GM18498 (cell line): ENCODE measurements at regions not wholly inside any gene's neighbourhood (a gene's known extent, or its start where the extent isn't known, plus 50 kb on each side); places are given as distances from the start of the nearest gene placed in this dataset.

Source experiments
- ATAC-seq: cut with Tn5 transposase; IDR thresholded peaks from one replicate; pipeline ENCODE4 v1.9.1; 2021; ENCODE audit warnings: mild to moderate bottlenecking, moderate library complexity; ENCODE audit not compliant: unreplicated experiment

DNA sequence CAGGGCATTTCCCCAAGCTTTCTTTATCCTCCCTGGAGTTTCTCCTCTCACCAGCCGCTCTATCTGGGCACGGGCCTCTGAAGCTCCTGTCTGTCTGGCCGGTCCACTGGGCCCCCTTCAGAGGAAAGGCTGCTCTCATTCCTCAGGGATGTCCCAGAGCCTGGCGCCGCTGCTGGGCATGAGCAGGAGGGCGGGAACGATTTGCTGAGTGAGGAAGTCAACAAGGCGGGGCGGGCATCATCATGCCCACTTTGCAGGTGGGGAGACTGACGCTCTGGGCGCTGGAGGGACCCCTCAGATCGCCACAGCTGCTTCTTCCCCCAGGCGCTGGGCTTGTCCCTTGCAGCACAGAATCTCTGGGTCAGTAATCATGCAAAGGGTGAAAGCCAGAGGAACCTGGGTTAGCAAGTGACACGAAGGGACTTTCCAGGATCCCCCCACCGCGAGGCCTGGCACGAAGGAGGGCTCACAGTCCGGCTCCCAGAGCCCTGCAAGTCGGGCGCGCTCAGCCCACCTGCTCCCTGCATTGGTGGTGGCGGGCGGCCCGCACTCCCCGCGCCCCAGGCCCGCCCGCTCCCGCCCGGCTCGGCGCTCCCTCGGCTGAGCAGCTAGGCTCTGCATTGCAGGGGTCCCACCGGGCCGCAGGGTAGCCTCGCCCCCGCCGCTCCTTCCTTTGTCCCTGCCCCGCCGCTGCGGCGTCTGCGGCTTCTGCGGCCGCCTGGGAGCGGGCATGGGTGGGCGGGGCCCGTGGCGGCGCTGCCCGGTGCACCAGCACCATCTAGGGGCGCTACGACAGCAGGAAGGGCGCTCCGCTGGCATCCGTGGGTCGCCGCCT lies 157.8 kb downstream of the CYRIA start:
- ATAC-seq = no peak

DNA sequence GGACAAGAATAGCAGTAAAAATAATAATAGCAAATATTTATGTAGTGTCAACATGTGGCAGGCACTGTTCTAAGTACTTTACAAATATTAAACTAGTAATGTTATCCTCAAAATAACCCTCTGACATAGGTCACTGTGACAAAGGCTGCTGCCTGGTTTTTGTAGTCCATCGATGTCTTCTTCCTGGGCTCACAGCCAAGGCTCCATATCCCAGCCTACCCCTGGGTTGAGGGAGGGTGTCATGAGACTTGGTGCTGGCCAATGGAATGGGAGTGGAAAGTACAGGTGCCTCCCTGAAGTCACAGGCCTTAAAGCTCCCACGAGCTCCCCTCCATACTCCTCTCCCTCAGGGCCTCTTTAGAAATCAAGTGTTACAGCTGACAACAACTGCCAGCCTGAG lies 159.3 kb downstream of the CYRIA start:
- no peak for ATAC-seq

DNA sequence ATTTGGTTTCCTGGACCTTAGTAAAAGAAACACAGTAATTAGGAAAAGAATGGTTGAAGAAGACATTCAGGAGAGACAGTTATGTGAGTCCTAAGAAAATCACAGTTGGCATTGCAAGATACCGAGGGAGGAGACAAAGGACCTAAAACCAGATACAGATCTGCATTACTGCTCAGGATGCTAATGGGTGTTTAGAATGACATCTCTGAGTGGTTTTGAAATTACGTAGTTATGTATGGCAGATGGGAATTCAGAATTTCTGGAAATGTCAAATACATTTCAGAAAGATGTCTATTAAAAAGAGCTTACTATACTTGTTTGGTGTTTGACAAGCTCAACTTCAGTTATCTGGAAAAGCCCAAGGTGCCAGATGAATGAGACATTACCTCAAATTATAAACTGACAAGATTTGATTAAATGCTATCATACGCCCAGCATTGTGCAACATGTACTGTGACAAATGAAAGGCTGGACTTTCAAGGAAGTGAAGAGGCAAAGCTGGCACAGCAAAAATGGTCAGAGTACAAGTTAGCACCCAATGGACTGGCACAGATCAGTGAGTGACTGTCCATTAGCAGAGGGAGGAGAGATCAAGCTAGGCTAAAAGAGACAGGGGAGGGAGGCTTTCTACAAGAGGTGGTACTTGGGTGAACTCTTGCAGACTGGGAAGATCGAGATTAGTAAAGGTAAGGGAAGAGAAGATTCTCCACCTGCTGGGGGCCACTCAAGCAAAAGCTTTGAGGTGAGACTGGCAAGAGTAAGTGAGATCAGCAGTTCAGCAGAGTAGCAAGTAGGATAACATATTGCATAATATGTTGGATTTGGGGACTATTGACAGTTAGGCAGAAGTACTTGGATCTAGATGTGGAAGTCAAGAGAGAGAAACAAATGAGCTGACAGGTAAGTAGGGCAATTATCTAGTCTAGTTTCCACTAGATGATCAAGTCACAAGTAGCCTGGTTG lies 168.9 kb downstream of the CYRIA start:
- ATAC-seq = no peak

DNA sequence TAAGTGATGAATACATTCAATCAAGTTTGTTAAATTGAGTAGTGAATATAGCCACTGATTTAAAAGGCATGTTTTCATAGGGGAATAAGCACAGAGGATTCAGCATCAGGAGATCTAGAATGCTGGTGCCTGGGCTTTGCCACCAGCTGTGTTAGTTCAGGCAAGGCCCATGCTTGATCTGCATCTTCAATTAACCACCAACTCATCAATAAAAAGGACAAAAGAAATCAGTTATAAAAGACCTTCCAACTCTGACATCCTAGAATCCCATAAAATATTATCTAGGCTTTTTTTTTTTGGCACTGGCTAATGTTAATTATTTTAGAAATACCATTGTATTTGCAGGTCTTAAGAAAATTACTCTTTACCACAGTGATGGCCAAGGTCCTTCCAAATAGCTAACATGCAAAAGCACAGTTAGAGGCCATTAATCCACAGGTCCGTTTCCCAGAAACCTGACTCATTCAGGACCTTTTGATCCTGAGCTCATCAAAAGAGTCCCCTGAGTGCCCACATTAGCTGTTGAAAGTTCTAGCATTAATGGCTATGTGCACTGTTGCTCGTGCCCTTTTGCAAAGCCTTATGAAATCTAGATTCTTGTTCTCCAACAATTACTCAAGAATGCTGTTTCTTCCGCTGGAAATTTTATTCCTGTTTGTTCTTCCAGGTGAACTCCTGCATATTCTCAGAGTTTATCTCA lies 170.0 kb downstream of the CYRIA start:
- no peak for ATAC-seq

DNA sequence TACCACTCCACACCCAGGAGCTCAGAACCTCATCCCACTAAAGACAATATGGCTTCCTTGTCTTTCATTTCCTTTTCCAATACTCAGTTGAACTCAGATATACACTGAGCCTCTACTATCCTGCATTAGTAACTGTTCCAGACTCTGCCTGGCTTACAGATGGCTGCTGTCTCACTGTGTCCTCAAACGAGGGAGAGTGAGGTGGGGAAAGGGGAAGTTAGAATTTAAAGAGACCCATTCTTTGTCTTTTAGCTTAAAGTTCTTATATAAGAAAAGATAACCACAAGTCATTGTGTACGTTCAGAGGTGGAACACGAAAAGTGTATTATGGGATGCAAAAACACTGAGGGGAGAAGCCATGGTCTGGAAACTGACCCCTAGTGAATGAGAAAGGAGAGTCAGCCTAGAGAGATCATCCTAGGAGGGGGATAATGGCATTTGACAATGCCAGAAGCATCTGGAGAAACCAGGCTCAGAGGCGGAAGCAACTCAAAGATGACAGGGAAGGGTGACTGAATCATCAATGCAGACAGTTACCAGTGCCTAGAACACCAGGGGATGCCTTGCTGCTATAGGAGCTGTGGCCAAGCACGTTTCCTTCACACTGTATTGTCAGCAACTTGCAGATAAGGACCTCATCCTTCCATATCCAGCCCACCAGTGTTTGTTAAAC lies 170.7 kb downstream of the CYRIA start:
- ATAC-seq = no peak

DNA sequence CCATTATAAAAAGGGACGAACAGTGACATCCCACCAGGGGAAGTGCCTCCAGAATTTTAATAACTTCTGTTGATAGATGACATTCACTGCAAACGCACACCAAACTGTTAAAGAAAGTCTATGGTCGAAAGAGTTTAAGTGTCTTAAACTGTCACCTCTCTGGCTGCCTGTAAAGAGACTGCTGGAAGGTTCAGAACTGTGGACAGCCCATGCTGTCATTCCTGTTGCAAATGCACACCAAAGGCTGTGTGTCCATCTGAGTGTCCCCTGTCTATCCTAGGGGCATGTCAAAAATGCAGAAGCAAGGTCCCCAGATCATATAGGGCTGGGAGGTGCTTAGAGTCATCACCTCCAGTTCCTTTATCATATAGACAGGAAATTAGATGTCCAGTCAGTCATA lies 171.8 kb downstream of the CYRIA start:
- no peak for ATAC-seq

DNA sequence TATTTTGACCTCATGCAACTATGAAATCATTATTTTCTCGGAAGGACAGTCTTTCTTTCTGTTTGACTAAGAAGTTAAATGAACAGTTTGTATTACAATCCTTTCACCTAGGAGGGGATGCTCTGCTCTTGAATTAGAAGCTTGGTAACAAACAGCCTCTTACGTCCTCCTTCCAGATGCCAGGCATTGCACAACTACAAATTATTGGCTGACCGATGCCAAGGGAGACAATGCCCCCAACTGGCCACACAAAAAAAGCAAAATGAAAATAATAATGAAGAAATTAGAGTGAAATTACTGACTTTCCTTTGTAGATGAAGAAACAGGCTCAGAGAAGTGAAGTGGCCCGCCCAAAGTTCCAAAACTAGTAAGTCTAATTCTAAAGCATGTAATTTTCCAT lies 177.9 kb downstream of the CYRIA start:
- no peak for ATAC-seq

DNA sequence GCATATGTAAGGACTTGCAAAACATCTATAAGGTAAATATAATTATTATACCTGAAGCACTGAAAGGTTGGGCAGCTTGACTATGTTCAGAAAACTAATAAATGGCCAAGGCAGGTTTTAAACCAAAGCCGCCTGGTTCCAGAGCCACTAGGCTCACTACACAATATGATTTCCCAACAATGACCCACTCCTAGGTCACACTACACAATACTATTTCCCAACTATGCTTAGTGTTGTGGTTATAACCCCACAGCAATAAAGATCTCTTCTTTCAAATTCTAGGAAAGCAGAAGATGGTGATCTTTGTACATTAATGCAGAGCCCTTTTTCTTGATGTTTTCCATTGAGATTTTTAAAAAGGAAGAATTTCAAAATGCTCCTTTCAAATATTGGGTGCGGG lies 180.4 kb downstream of the CYRIA start:
- no peak for ATAC-seq

DNA sequence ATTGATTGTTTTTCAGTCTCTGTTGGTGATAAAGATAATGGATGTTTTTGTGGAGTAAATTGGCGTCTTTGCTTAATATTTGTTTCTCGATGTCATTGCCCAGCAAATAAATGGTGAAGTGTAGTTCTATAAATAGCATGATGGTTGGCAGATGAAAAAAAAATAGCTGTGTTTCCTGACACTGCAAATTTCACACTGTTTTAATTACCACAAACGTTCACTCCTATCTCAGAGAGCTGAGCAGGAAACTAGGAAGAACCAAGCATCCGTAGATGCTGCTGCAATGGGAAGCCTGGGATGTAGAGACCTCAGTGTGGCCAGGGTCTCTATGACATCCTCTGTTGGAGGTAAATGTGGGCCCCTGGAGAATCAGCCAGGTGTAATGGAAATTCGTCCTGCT lies 183.2 kb downstream of the CYRIA start:
- ATAC-seq = no peak

DNA sequence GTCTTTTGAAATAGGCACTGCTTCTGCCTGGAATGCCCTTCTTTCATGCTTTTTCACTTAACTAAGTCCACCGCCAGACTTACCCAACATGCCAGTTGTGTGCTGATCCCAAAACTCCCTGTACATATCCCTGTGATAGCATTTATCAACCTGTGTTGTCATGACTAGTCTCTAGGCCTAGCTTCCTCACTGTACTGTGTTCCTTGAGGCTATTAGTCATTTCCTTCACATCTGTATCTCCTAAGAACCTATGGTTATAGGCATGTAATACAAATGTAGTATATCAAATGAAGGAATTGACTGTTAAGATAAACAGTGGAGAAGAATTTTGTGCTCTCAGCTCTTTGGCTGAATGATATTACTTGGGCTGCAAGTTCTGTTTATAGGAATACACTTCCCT lies 184.3 kb downstream of the CYRIA start:
- no peak for ATAC-seq

DNA sequence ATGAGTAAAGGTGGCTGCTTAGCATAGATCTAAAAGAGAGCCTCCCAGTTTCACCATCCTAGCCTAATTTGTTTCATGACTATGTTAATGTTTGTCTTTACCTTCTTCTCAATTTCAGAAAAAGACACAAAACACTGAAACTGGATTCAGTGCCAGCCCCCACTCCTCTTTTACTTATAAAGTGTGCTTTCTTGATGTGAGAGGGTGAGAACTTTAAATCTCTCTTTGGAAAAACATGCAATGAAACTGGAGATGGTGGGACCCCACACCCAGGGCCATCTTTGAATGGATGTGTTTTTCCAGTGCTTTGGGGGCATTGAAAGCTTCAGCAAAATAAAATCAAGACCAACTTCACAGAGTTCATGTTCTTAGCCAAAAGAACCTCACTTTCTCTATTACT lies 185.9 kb downstream of the CYRIA start:
- ATAC-seq = no peak

DNA sequence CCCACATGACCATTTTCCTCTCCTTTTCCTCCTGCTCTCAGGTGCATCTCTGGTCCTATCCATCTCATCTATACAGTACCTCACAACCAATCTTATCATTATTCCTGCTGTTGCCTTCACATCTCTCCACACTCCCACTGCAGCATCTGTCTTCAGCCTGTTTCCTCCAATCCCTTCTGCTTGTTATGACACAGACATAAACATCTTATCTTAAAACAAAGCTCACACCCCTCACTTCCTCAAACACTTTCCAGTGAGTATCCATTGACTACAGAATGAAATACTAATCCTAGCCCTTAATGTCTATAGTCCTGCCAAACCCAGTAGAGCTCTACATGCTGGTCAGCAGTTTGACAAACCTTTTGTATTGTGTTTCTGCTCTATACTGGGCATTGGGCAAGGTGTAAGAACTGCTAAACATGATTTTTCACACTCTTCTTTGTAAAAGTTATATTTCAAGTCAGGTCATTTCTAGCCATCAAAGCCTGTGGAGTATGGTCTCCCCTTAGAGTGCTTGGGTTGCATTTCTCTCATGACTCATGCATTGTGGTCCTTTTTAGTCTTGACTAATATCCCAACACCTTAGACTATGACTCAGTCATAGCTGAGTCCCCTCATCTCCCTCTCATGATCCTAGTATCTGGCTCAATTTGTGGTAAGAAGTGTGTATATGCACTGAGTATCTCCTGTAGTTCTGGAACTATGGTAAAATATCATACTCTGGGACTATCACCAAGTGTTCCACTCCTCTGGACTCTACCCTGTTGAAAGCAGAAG lies 187.0 kb downstream of the CYRIA start:
- ATAC-seq = no peak

DNA sequence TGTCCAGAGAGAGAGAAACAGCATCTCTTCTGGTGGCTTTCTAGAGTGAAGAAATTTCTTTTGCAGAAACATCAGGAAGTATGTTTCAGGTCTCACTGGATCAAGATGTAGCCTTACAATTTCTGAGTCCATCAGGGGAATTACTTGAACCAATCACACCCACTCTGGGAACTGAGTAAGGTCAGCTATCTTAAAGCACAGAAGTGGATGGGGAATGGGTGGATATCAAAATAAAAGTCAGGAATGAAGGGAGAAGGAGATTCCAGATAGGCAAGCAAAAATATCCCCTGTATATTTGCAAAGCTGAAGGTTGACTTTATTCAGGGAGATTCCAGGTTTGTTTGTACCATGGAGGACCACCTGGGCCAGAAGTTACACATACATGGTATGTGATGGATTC lies 188.0 kb downstream of the CYRIA start:
- no peak for ATAC-seq

DNA sequence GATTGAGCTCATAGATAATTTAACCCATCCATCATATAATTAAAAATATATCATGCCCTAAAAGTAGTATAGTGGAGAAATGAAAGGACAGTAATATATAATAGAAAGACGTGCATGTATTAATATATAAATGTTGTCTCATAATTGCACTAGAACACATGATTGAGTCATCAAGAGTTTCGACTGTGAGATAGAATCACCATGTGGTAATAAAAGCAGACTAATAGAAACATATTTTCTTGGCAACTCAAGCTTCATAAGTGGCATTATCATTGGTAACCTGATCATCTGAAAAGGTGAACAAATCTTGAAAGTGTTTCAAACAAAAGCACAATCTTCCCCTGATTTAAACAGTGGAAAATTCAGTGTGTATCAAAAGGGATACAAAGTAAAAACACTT lies 188.8 kb downstream of the CYRIA start:
- ATAC-seq = no peak

DNA sequence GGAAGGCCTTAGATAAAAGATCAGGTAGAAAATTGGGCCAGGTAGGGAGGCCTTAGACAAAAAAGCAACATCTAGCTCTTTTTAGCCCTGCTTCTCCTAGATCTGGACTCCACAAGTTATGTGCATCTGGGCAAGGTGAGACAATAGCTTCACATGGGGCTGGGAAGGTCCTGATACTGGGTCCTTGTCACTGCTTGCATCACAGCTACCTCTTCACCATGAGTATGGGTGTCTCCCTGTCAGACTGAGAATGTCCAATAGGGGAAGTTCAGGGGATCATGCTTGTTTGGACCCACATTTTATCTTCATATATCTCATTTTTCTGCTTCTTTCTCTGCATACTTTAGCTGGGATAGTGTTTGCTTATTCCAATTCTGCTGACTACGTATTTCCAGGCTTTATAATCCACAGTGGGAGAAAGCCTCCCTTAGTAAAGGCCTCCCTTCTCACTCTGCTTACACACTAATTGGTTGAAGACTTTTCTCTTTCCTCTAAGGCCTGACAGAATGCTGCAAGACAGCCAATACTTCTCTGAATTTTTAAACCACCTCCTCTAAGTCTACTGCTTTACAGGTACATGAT lies 189.6 kb downstream of the CYRIA start:
- ATAC-seq = no peak

DNA sequence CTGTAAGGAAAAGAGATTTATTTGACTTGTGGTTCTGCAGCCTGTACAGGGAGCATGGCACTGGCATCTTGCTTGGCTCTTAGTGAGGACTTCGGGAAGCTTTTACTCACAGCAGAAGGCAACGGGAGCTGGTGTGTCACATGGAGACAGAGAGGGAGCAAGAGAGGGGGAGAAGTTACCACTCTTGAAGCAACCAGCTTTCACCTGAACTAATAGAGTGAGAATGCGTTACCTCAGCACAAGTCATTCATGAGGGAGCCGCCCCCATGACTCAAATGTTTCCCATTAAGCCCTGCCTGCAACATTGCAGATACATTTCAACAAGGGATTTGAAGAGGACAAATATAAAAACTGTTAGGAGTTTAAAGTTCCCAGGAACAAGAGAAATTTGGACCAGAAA lies 190.0 kb downstream of the CYRIA start:
- ATAC-seq = no peak

DNA sequence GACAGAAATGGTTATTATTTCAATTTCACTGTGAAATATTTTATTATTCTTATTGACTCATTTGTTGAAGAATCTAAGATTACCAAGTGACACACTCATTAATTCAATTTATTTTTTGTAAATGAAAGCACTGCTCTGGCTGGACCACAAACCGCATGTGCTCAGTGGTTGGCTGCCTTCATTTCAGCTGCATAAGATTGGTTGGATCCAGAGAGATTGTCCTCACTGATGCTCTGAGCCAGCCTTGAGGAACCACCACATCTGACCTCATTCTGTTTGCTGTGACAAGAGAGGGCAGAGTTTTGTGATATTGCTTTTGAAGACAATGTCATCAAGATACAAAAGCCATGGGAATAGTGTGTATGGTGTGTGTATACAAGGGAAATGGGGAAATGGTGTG lies 192.1 kb downstream of the CYRIA start:
- ATAC-seq = no peak

DNA sequence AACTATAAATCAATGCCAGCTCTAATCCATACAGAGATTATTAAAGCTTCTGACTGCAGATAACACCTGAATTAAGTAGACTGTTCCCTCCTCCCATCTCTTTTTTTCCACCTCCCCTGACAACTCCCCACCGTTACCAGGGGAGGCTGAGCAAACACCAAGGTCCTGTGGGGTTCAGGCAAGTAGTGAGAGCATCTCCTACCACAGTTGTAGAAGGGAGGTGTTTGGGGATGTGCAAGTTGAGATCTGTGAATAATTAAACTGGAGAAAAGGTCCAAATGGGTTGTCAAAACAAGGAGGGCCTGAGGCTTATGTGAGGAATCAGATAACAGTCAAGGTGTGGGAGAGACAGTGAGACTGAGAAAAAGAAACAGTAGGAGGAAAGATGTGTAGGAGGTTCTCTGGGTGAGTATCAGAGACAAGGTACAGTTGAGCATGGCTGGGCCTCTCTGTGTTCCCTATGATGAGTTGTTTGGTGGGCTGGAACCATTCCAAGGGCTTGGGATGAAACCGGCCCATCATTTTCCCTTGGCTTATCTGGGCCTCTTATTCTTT lies 194.6 kb downstream of the CYRIA start:
- ATAC-seq = no peak

DNA sequence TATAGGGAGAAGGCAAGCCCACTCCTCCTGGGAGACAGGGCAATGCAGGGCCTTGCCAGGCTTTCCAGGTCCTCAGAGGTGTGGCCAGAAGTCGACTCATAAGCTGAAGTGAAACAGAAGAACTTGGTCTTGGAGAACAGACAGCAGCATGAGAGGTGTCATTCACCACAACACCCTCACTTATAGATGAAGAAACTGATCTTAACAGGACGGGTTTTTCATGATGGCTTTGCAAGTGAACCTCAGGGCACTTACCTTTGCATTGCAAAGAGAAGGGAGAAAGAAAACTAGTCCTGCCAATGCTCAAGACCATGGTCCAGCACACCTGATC lies 198.8 kb downstream of the CYRIA start:
- no peak for ATAC-seq
